Thymus (tissue), 11 donors: ENCODE measurements at regions not wholly inside any gene's neighbourhood (a gene's known extent, or its start where the extent isn't known, plus 50 kb on each side); places are given as distances from the start of the nearest gene placed in this dataset.

Source experiments
- DNase-seq, 9 donors: peaks; one replicate each; pipeline ENCODE4 v3.0.0-alpha.2; 2013; ENCODE audit warnings: low spot score in 9 of 9, low read depth in 6 of 9, missing footprints in 1 of 9
- H3K27ac ChIP-seq, 2 donors: one replicate each; pipeline ENCODE4 v1.5.1; 2013; ENCODE audit warnings: control low read depth in 1 of 2, low read depth in 1 of 2, low read length in 1 of 2, mild to moderate bottlenecking in 1 of 2, moderate library complexity in 1 of 2
- H3K27me3 ChIP-seq, 2 donors: one replicate each; pipeline ENCODE4 v1.5.1; 2013; ENCODE audit warnings: low read length in 1 of 2; ENCODE audit not compliant: control insufficient read depth in 2 of 2, insufficient read depth in 1 of 2
- H3K36me3 ChIP-seq, 2 donors: one replicate each; pipeline ENCODE4 v1.5.1; 2013; ENCODE audit warnings: low read length in 1 of 2, mild to moderate bottlenecking in 1 of 2, moderate library complexity in 1 of 2; ENCODE audit not compliant: control insufficient read depth in 2 of 2, insufficient read depth in 2 of 2
- H3K4me1 ChIP-seq, 2 donors: one replicate each; pipeline ENCODE4 v1.5.1; 2013; ENCODE audit warnings: low read length in 2 of 2; ENCODE audit not compliant: control insufficient read depth in 2 of 2, insufficient read depth in 2 of 2
- H3K4me3 ChIP-seq, 2 donors: one replicate each; pipeline ENCODE4 v1.5.1; 2013; ENCODE audit warnings: low read length in 2 of 2, control low read depth in 1 of 2, mild to moderate bottlenecking in 1 of 2
- H3K9me3 ChIP-seq, 2 donors: one replicate each; pipeline ENCODE4 v1.5.1; 2013; ENCODE audit warnings: low read length in 1 of 2, mild to moderate bottlenecking in 1 of 2; ENCODE audit not compliant: control insufficient read depth in 2 of 2, insufficient read depth in 1 of 2
- WGBS: extraction: QIAGEN DNeasy Blood & Tissue Kit; methylation state at CpG from one replicate; pipeline ENCODE4 v1.1.7; 2013; 5-methylcytosine and 5-hydroxymethylcytosine counted together
- donor health status: healthy.

DNA sequence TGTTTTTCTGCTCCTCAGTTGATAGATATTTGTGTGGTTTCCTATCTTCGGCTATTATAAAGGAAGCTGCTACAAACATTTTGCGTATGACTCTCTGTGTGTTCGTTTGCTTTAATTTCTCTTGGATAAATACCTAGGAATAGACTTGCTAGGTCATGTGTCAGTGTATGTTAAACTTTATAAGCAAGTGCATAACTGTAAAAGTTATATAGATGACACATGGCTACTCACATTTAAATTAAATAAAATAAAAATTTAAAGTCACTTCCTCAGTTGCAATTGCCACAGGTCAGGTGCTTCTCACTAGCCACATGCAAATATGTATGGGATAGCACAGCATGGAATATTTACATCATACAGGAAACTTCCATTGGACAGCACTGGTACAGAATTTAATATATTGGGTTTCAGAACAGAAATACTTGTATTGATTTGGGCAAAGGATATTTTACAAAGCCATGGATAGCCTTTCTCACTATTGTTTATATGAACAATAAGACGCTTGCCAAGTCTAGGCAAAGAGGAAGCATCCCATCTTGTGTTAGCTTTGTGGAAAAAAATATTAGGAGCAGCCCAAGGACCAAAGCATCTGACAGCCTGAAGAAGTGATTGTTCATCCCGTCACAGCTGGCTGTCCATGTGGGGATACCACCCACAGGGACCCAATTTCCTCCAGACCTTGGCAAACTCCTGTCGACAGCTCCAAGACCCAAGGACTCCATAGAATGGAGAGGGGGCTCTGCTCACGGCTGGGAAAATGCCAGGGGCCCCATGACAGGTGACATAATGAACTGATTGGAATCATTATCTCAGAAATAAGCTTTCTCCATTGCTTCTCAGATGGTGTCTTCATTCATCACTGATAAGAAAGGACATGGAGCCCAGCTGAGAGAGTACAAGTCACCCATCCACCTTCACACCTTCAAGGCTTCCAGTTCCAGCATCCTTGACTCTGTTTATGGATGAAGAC, 196.7 kb downstream of the SH3BP4 start:
- WGBS = 75% methylated on average over 7 of the region's 7 CpGs
- no peak for DNase-seq

DNA sequence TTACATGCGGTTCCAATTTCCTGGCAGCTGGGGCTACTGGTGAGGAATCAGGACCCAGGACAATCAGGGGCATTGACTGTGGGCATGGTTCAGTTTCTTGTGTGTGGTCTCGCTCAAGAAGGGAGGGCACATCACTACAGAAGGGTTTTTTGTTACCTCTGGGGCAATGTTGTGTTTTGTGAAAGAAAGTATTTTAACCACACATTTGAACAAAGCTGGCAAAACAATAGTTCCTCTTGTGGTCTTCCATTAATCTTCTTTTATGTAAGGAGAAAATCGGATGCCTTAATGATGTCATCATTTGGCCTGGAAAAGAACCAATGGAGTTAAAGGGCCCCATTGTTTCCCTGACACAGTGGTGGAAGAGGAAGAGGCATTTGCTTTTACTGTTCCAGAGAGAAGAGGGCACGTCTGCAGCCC, 197.4 kb downstream of the SH3BP4 start:
- Histone ChIP-seq H3K27ac (no peak overlapping the region), H3K4me3 (no peak overlapping the region), H3K27me3 (no peaks in the 10 kb centered on the region), H3K4me1 (no peaks in the 10 kb centered on the region), H3K9me3 (no peaks in the 10 kb centered on the region), H3K36me3 (no peaks in the 10 kb centered on the region)
- no peak for DNase-seq
- WGBS = 50% methylated on average over 4 of the region's 4 CpGs

More for the DNA sequence above, 196.7 kb downstream of the SH3BP4 start:
- Histone ChIP-seq H3K9me3 (no peaks in the 10 kb centered on the region), H3K27ac (no peak overlapping the region), H3K4me3 (no peak overlapping the region), H3K36me3 (no peaks in the 10 kb centered on the region), H3K4me1 (no peaks in the 10 kb centered on the region), H3K27me3 (no peaks in the 10 kb centered on the region)

DNA sequence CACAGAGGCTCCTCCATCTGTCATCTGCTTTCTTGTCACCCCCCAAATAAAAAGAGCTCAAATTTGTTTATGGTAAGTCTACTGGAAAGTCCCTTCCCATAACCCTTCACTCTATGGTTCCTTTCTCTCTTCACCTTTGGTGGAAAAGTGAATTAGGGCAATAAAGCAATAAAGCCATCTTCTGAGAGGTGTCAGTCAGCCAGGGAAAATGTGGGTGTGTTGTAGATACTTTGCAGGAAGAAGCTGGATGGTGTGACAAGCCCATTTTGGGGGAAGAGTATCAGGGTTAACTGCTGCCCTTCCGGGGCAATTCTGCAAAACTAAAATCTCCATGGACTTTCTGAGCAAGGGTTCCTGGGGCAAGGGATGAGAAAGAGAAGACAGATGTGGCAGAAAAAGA, 197.9 kb downstream of the SH3BP4 start:
- 83% methylated on average over 1 of the region's 1 CpG for WGBS
- no peaks in the 10 kb centered on the region for H3K27me3 ChIP-seq
- no peaks in the 10 kb centered on the region for H3K9me3 ChIP-seq

DNA sequence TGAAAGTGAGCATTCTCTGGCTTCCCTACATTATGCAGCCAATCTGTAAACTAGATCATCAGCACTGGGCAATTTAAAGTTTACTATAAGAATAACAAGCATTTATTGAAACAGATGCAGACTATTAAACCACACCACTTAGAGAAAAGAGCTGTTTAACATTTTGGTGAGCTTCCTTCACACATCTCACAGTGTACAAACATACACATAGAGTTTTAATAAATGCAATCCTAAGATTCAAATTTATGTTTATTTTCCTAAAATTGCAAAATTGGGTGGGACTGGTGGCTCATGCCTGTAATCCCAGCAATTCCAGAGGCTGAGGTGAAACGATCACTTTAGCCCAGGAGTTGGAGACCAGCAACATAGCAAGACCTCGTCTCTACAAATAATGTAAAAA, 199.3 kb downstream of the SH3BP4 start:
- Histone ChIP-seq H3K27me3 (no peaks in the 10 kb centered on the region), H3K9me3 (no peaks in the 10 kb centered on the region), H3K4me1 (no peaks in the 10 kb centered on the region), H3K4me3 (no peak overlapping the region), H3K27ac (no peak overlapping the region), H3K36me3 (no peaks in the 10 kb centered on the region)
- no peak for DNase-seq
- WGBS = 91% methylated on average over 2 of the region's 2 CpGs

More for the DNA sequence above, 197.9 kb downstream of the SH3BP4 start:
- DNase-seq = no peak
- Histone ChIP-seq H3K4me3 (no peak overlapping the region), H3K36me3 (no peaks in the 10 kb centered on the region), H3K4me1 (no peaks in the 10 kb centered on the region), H3K27ac (no peak overlapping the region)

DNA sequence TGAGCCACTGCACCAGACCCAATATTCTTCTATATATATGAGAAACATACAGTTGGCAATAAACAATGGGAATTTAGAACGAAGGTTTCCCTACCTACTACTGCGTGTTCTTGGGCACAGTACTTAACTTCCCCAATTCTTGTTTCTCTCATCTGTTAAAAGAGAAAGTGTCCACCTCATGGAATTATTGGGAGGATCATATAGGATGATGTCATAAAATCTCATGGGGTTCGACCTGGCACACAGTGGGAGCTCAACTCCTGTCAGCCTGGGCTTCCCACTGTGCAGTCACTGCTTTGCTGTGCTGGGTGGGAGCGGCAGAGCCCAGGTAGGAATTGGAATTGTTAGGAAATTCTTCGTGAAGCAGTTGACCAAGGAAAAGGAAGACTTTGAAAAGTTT, 203.3 kb downstream of the SH3BP4 start:
- 93% methylated on average over 5 of the region's 5 CpGs for WGBS
- no peaks in the 10 kb centered on the region for H3K4me1 ChIP-seq
- no peaks in the 10 kb centered on the region for H3K9me3 ChIP-seq
- no peak overlapping the region for H3K27ac ChIP-seq
- DNase-seq = no peak
- no peaks in the 10 kb centered on the region for H3K27me3 ChIP-seq
- no peak overlapping the region for H3K4me3 ChIP-seq
- H3K36me3 ChIP-seq = no peaks in the 10 kb centered on the region

DNA sequence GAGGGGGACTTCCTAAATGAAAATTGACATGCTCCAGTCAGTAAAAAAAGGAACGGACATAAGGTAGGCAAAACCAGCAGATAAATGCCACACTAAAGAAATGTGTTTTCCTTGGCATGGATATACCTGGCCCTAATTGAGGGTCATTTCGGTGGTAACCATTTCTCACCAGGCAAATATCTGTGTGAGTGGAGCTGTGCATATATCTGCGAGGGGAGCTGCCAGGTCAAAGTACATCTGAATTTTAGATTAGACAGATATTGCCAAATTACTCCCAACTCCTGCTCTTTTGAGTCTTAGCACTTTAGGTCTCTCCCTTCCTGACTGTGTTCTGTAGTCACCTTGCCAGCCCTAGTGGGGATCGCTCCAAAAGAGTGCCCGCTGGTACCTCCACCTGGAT, 204.2 kb downstream of the SH3BP4 start:
- Histone ChIP-seq H3K27me3 (no peaks in the 10 kb centered on the region), H3K27ac (no peak overlapping the region), H3K36me3 (no peaks in the 10 kb centered on the region), H3K9me3 (no peaks in the 10 kb centered on the region), H3K4me1 (no peaks in the 10 kb centered on the region), H3K4me3 (no peak overlapping the region)
- 96% methylated on average over 5 of the region's 5 CpGs for WGBS
- no peak for DNase-seq

DNA sequence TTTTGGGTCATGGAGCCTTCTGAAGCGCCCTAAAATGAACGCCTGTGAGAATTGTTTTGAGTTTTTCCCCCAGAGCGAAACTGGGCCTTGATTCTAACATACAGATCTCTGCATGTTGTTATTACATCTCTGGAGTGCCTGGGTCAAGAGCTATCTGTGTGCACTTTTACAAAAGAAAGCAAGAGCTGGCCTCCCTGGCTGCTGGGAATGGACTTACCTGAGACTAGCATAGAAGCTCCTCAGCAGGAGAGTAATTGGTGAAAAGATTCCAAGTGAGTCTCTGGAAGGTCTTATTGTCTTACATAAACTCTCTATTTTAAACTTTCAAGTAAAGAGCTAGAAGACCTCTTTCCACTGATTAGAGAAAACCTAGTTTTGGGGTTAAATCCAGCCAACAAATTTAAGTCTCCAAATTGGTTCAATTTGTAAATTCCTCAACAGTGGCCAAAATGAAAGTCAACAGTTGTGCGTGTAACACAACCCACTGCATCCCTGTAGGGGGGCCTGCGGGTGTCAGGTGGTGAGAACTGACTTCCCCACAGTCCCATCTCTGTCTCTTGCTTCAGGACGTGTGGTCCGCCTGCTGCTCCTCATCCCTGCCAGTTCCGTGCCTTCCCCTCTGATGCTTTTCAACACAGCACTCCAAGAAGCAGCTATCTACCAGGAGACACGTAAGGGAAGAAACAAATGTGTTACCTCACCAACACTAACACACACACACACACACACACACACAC, 206.1 kb downstream of the SH3BP4 start:
- H3K27me3 ChIP-seq = no peaks in the 10 kb centered on the region
- no peak for DNase-seq
- no peak overlapping the region for H3K27ac ChIP-seq
- WGBS = 83% methylated on average over 9 of the region's 9 CpGs
- H3K4me3 ChIP-seq = no peak overlapping the region
- no peaks in the 10 kb centered on the region for H3K9me3 ChIP-seq
- no peaks in the 10 kb centered on the region for H3K36me3 ChIP-seq
- H3K4me1 ChIP-seq = no peaks in the 10 kb centered on the region

DNA sequence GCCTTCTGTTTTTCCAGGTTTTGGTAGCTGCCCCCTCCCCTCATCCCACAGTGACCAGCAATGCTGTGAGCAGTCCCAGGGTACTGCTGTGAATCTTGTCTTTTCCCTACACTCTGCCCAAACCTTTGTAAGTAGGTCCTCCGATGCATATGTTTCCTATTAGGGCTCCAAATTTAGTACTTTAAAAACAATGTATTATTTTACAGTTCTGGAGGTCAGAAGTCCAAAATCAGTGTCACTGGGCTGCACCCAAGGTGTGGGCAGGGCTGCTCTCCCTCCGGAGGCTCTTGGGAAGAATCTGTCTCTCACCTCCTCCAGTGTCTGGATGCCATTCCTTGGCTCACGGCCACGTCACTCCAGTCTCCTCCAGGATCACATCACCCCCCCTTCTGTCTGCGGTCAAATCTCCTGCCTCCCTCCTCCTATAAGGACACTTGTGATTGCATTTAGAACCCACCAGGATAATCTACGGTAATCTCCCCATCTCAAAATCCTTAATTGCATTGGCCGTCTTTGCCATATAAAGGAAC, 208.5 kb downstream of the SH3BP4 start:
- Histone ChIP-seq H3K27ac (no peak overlapping the region), H3K4me3 (no peak overlapping the region), H3K36me3 (no peaks in the 10 kb centered on the region), H3K9me3 (no peaks in the 10 kb centered on the region), H3K4me1 (no peaks in the 10 kb centered on the region), H3K27me3 (no peaks in the 10 kb centered on the region)
- WGBS = 77% methylated on average over 7 of the region's 7 CpGs
- no peak for DNase-seq

DNA sequence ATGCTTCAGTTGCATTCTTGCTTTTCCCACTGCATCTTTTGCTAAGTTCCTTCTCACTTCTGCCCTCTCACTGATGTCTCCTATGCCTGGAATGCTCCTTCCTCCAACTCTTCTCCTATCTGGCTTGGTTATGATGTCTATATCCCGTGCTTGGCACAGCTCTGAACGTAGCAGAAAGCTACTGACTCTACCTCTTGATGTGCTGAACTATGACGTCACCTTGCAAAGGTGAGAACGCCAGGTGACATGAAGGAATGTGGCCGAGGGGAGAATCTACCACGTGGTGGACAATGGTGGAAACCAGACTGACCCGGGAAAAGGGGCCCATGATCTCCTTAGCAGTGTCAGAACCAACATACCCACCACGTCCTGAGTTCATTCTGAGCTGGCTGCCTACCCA, 209.7 kb downstream of the SH3BP4 start:
- no peaks in the 10 kb centered on the region for H3K4me1 ChIP-seq
- H3K36me3 ChIP-seq = no peaks in the 10 kb centered on the region
- DNase-seq = no peak
- H3K27me3 ChIP-seq = no peaks in the 10 kb centered on the region
- no peaks in the 10 kb centered on the region for H3K9me3 ChIP-seq
- no peak overlapping the region for H3K4me3 ChIP-seq
- 90% methylated on average over 8 of the region's 8 CpGs for WGBS
- no peak overlapping the region for H3K27ac ChIP-seq
